HG03520 (cell line): ENCODE measurements at regions not wholly inside any gene's neighbourhood (a gene's known extent, or its start where the extent isn't known, plus 50 kb on each side); places are given as distances from the start of the nearest gene placed in this dataset.

Source experiments
- ATAC-seq: cut with Tn5 transposase; IDR thresholded peaks from one replicate; pipeline ENCODE4 v1.9.1; 2021; ENCODE audit warnings: mild to moderate bottlenecking, moderate library complexity; ENCODE audit not compliant: unreplicated experiment

GRCh38 chr6:82017288-82017687 is 230.3 kb downstream of the IBTK start:
- ATAC-seq: no peak

GRCh38 chr6:82015526-82015925 is 232.0 kb downstream of the IBTK start:
- no peak for ATAC-seq

GRCh38 chr6:82015043-82015442 is 232.5 kb downstream of the IBTK start:
- no peak for ATAC-seq

- no peak for ATAC-seq
These were observed 233.7 kb downstream of the IBTK start for GRCh38 chr6:82013561-82014530.

GRCh38 chr6:82006027-82006738 is 241.4 kb downstream of the IBTK start:
- peak; percentile 85 for ATAC-seq

- no peak for ATAC-seq
These were observed 247.0 kb downstream of the IBTK start for GRCh38 chr6:82000551-82000950.

- ATAC-seq: no peak
These were observed 247.3 kb upstream of the TENT5A start for GRCh38 chr6:81999826-82000225.

- ATAC-seq: no peak
These were observed 246.8 kb upstream of the TENT5A start for GRCh38 chr6:81999270-81999669.

- ATAC-seq: no peak
These were observed 246.0 kb upstream of the TENT5A start for GRCh38 chr6:81998432-81998831.

- ATAC-seq: no peak
These were observed 244.8 kb upstream of the TENT5A start for GRCh38 chr6:81997090-81997926.

GRCh38 chr6:81996414-81996813 is 243.9 kb upstream of the TENT5A start:
- ATAC-seq: peak; percentile 88

- no peak for ATAC-seq
These were observed 243.2 kb upstream of the TENT5A start for GRCh38 chr6:81995548-81996289.

- no peak for ATAC-seq
These were observed 236.4 kb upstream of the TENT5A start for GRCh38 chr6:81988871-81989270.

GRCh38 chr6:81988446-81988845 is 236.0 kb upstream of the TENT5A start:
- ATAC-seq: no peak

- ATAC-seq: no peak
These were observed 234.8 kb upstream of the TENT5A start for GRCh38 chr6:81987293-81987692.

GRCh38 chr6:81985191-81985590 is 232.7 kb upstream of the TENT5A start:
- ATAC-seq: no peak

- peak; percentile 59 for ATAC-seq
These were observed 232.1 kb upstream of the TENT5A start for GRCh38 chr6:81984599-81984998.

GRCh38 chr6:81981812-81982211 is 229.3 kb upstream of the TENT5A start:
- peak; percentile 51 for ATAC-seq

- ATAC-seq: no peak
These were observed 227.3 kb upstream of the TENT5A start for GRCh38 chr6:81979767-81980166.

GRCh38 chr6:81979329-81979728 is 226.8 kb upstream of the TENT5A start:
- ATAC-seq: no peak
